Left ventricle myocardium inferior (tissue), 1 donor: ENCODE measurements at regions not wholly inside any gene's neighbourhood (a gene's known extent, or its start where the extent isn't known, plus 50 kb on each side); places are given as distances from the start of the nearest gene placed in this dataset.
"Not testable (repeated sequence)": the region's sequence is repeated elsewhere in the genome, so short reads cannot be mapped to it uniquely, and the experiment has no call there.

Source experiments
- DNase-seq: peaks from one replicate; pipeline ENCODE4 v3.0.0-alpha.2; 2020
- H3K27ac ChIP-seq: fragments of 200-600 bp; replicated peaks from 2 replicates; pipeline ENCODE4 v1.8.0; 2021
- H3K27me3 ChIP-seq: fragments of 200-600 bp; 2 replicates; pipeline ENCODE4 v1.8.0; 2021; ENCODE audit warnings: low read depth
- H3K36me3 ChIP-seq: fragments of 200-600 bp; 2 replicates; pipeline ENCODE4 v1.8.0; 2021
- H3K4me1 ChIP-seq: fragments of 200-600 bp; 2 replicates; pipeline ENCODE4 v1.8.0; 2021
- H3K4me3 ChIP-seq: fragments of 200-600 bp; 2 replicates; pipeline ENCODE4 v1.8.0; 2021; ENCODE audit warnings: mild to moderate bottlenecking, moderate library complexity
- H3K9me3 ChIP-seq: fragments of 200-600 bp; replicated peaks from 2 replicates; pipeline ENCODE4 v1.8.0; 2021
- CTCF ChIP-seq: fragments of 200-600 bp; IDR thresholded peaks from 2 replicates; pipeline ENCODE4 v1.8.0; 2021; ENCODE audit warnings: antibody characterized with exemption, mild to moderate bottlenecking, borderline replicate concordance
- intact Hi-C: fragments of 100-400 bp; cut with micrococcal nuclease; formaldehyde crosslinking; loops from one replicate; pipeline ENCODE4 v1.11.0; 2022
- donor health status: DM: no; HTN: yes; CAD: no; lungs with severe emphysema.

- DNase-seq, result no peak
- Histone ChIP-seq H3K4me3 (no peak overlapping the region), H3K4me1 (no peaks in the 10 kb centered on the region), H3K27me3 (no peaks in the 10 kb centered on the region), H3K9me3 (no peaks in the 10 kb centered on the region), H3K27ac (no peak overlapping the region), H3K36me3 (no peaks in the 10 kb centered on the region)
- intact Hi-C loops, result no loop called here
- TF ChIP-seq CTCF, result no peak
Observed at GRCh38 chr5:92022415-92023140, 639.5 kb upstream of the ARRDC3 start.

GRCh38 chr5:92019376-92019990, 636.4 kb upstream of the ARRDC3 start:
- Histone ChIP-seq H3K27ac (no peak overlapping the region), H3K27me3 (no peaks in the 10 kb centered on the region), H3K36me3 (no peaks in the 10 kb centered on the region), H3K4me1 (no peaks in the 10 kb centered on the region), H3K4me3 (no peak overlapping the region), H3K9me3 (no peaks in the 10 kb centered on the region)
- intact Hi-C loops, result no loop called here
- DNase-seq, result no peak
- no peak for TF ChIP-seq CTCF

DNA sequence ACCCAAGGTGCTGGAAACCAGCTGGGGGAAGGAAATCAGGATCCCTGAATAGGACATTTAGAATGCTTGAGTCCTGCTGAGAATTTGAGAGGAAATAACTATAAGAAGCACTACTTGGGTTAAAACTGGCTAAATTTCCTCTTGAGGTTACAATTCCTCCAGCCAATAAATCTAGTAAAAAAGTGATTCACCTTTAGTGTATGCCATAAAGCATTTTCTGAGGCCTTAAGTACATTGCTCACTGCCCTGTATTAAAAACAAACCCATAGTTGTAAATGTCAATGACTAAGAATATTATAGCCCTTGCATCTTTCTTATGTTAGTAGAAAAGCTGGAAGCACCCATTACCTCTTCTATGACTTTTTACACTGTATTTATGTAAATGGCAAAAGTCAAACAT, 634.7 kb upstream of the ARRDC3 start:
- intact Hi-C loops, result no loop called here
- no peaks in the 10 kb centered on the region for H3K9me3 ChIP-seq
- H3K27ac ChIP-seq, result no peak overlapping the region
- no peak overlapping the region for H3K4me3 ChIP-seq
- DNase-seq, result no peak
- no peaks in the 10 kb centered on the region for H3K27me3 ChIP-seq
- TF ChIP-seq CTCF, result no peak
- H3K4me1 ChIP-seq, result no peaks in the 10 kb centered on the region
- no peaks in the 10 kb centered on the region for H3K36me3 ChIP-seq

DNA sequence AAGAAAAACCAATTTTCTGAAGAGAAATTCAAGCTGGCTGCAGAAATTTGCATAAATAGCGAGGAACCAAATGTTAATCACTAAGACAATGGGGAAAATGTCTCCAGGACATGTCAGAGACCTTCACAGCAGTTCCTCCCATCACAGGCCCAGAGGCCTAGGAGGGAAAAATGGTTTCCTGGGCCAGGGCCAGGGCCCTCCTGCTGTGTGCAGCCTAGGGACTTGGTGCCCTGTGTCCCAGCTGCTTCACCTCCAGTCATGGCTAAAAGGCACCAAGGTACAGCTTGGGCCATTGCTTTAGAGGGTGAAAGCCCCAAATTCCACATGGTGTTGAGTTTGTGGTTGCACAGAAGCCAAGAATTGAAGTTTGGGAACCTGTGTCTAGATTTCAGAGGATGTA, 628.7 kb upstream of the ARRDC3 start:
- H3K4me3 ChIP-seq, H3K27ac ChIP-seq, intact Hi-C loops, H3K36me3 ChIP-seq, H3K4me1 ChIP-seq, DNase-seq, H3K27me3 ChIP-seq, H3K9me3 ChIP-seq: not testable (repeated sequence)

GRCh38 chr5:92003806-92004205, 620.7 kb upstream of the ARRDC3 start:
- Histone ChIP-seq H3K9me3 (no peaks in the 10 kb centered on the region), H3K27ac (no peak overlapping the region), H3K4me1 (no peaks in the 10 kb centered on the region), H3K36me3 (no peaks in the 10 kb centered on the region), H3K27me3 (no peaks in the 10 kb centered on the region), H3K4me3 (no peak overlapping the region)
- TF ChIP-seq CTCF, result no peak
- no peak for DNase-seq
- intact Hi-C loops, result no loop called here

- DNase-seq, result no peak
- Histone ChIP-seq H3K9me3 (no peaks in the 10 kb centered on the region), H3K4me3 (no peak overlapping the region), H3K27me3 (no peaks in the 10 kb centered on the region), H3K4me1 (no peaks in the 10 kb centered on the region), H3K36me3 (no peaks in the 10 kb centered on the region), H3K27ac (no peak overlapping the region)
- intact Hi-C loops, result no loop called here
- no peak for TF ChIP-seq CTCF
Observed at GRCh38 chr5:92002721-92003274, 619.7 kb upstream of the ARRDC3 start.
